ENCODE measurements at regions not wholly inside any gene's neighbourhood (a gene's known extent, or its start where the extent isn't known, plus 50 kb on each side); places are given as distances from the start of the nearest gene placed in this dataset.
"Not testable (repeated sequence)": the region's sequence is repeated elsewhere in the genome, so short reads cannot be mapped to it uniquely, and the experiment has no call there.

DNA sequence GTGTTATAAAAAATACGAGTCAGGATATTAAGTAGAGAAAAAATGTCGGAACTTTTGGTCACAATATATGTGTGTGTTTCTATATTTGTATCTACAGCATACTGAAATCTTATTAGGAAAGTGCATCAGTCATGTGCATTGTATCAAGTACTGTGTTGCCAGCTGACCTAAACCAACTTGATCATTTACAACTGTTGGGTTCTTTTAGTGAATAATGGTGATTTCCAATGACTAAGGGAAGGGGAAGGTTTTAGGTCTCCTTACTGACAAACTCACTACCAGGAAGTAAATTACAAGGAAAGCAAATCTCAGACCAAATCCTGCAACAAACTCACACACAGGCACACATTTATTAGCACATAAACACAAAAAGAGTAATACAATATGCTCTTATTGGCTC, 142.7 kb downstream of the TSEN15 start (continued):
- TF ChIP-seq, protein P1, sequence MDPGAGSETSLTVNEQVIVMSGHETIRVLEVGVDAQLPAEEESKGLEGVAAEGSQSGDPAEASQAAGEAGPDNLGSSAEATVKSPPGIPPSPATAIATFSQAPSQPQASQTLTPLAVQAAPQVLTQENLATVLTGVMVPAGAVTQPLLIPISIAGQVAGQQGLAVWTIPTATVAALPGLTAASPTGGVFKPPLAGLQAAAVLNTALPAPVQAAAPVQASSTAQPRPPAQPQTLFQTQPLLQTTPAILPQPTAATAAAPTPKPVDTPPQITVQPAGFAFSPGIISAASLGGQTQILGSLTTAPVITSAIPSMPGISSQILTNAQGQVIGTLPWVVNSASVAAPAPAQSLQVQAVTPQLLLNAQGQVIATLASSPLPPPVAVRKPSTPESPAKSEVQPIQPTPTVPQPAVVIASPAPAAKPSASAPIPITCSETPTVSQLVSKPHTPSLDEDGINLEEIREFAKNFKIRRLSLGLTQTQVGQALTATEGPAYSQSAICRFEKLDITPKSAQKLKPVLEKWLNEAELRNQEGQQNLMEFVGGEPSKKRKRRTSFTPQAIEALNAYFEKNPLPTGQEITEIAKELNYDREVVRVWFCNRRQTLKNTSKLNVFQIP (CRISPR knock-in tag; IDR thresholded peaks at IDR 0.05; ENCODE audit: borderline replicate concordance, low read depth), result no peak
- no peak for TF ChIP-seq PPARA (CRISPR knock-in tag; IDR thresholded peaks at IDR 0.05; ENCODE audit: borderline replicate concordance)

GRCh38 chr1:184195722-184196121, 144.2 kb downstream of the TSEN15 start:
- not testable (repeated sequence) for ATAC-seq

GRCh38 chr1:184197831-184198230, 146.3 kb downstream of the TSEN15 start:
- TF ChIP-seq BACH2 (CRISPR knock-in tag; IDR thresholded peaks at IDR 0.05; ENCODE audit: borderline replicate concordance), result no peak
- TF ChIP-seq, protein P1 (CRISPR knock-in tag; IDR thresholded peaks at IDR 0.05; ENCODE audit: borderline replicate concordance, low read depth), result no peak
- no peak for ATAC-seq

- TF ChIP-seq, protein P2, sequence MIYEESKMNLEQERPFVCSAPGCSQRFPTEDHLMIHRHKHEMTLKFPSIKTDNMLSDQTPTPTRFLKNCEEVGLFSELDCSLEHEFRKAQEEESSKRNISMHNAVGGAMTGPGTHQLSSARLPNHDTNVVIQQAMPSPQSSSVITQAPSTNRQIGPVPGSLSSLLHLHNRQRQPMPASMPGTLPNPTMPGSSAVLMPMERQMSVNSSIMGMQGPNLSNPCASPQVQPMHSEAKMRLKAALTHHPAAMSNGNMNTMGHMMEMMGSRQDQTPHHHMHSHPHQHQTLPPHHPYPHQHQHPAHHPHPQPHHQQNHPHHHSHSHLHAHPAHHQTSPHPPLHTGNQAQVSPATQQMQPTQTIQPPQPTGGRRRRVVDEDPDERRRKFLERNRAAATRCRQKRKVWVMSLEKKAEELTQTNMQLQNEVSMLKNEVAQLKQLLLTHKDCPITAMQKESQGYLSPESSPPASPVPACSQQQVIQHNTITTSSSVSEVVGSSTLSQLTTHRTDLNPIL (CRISPR knock-in tag; IDR thresholded peaks at IDR 0.05; ENCODE audit: low read depth), result no peak
- TF ChIP-seq, protein P3, sequence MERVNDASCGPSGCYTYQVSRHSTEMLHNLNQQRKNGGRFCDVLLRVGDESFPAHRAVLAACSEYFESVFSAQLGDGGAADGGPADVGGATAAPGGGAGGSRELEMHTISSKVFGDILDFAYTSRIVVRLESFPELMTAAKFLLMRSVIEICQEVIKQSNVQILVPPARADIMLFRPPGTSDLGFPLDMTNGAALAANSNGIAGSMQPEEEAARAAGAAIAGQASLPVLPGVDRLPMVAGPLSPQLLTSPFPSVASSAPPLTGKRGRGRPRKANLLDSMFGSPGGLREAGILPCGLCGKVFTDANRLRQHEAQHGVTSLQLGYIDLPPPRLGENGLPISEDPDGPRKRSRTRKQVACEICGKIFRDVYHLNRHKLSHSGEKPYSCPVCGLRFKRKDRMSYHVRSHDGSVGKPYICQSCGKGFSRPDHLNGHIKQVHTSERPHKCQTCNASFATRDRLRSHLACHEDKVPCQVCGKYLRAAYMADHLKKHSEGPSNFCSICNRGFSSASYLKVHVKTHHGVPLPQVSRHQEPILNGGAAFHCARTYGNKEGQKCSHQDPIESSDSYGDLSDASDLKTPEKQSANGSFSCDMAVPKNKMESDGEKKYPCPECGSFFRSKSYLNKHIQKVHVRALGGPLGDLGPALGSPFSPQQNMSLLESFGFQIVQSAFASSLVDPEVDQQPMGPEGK (CRISPR knock-in tag; IDR thresholded peaks at IDR 0.05; ENCODE audit: borderline replicate concordance), result no peak
- ATAC-seq, result no peak
These were observed 147.5 kb downstream of the TSEN15 start for GRCh38 chr1:184199036-184199435.

DNA sequence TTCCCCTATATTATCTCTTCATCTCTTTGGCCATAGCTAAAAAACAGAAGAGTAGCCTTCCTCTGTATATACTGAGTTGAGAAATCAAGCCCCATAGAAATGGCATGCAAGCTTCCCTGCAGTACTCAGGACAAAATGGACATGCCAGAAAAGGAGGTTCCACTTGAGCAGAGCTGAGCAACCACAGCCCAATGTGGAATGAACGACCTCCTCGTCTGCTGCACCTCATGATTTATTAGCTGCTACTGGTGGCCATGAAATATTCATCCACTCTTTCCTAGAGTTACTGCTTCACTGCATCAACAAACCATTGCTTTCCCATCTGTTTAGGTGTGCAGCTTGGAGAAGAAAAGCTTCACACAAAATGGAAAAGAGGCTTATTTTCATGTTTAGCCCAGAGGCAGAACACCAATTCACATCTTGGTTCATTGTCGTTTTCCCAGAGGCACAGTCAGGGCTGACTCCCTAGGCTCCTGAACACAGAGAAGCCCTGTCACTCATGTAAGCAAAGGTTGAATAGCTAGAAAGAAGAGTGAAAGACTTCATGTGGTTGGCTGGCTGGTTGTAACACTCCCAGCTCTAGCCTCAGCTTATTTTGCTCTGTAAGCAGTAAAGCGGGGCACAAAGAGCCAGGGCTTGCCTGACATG, 148.0 kb downstream of the TSEN15 start:
- TF ChIP-seq, protein P3 (CRISPR knock-in tag; IDR thresholded peaks at IDR 0.05; ENCODE audit: borderline replicate concordance), result no peak
- TF ChIP-seq RARB (CRISPR knock-in tag; IDR thresholded peaks at IDR 0.05) (no peak), ZNF70 (CRISPR knock-in tag; IDR thresholded peaks at IDR 0.05) (no peak), TSHZ2 (CRISPR knock-in tag; IDR thresholded peaks at IDR 0.05) (no peak), SNAI2 (CRISPR knock-in tag; IDR thresholded peaks at IDR 0.05) (no peak)
- no peak for ATAC-seq

DNA sequence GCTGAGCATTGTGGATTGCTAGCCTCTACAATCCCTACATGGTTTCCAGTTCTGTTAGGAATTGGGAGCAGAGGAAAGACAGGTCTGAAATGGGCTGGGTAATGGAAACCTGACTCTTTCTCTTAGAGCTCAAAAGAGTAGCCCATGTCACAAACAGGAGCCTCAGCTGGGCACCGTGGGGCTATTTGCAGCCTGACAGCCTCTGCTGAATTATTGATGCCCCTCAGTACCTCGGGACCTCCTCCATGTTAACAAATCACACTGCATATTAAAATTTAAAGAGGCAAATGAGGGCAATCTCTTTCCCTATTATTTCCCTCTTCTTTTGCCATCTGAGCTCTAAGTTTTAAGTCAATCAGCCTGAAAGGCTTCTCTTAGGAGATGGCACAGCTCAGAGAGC, 157.1 kb downstream of the TSEN15 start:
- ATAC-seq, result no peak
- TF ChIP-seq RARB (CRISPR knock-in tag; IDR thresholded peaks at IDR 0.05), result no peak
- TF ChIP-seq ZNF70 (CRISPR knock-in tag; IDR thresholded peaks at IDR 0.05), result no peak
- TF ChIP-seq, protein P1 (CRISPR knock-in tag; IDR thresholded peaks at IDR 0.05; ENCODE audit: borderline replicate concordance, low read depth), result no peak
- no peak for TF ChIP-seq TOX (CRISPR knock-in tag; IDR thresholded peaks at IDR 0.05; ENCODE audit: borderline replicate concordance)
- TF ChIP-seq CSDC2 (CRISPR knock-in tag; IDR thresholded peaks at IDR 0.05), result no peak
- TF ChIP-seq SNAI2 (CRISPR knock-in tag; IDR thresholded peaks at IDR 0.05), result no peak
- TF ChIP-seq TCF4 (CRISPR knock-in tag; IDR thresholded peaks at IDR 0.05; ENCODE audit: borderline replicate concordance), result no peak
- TF ChIP-seq OSR1 (CRISPR knock-in tag; IDR thresholded peaks at IDR 0.05), result no peak
- no peak for TF ChIP-seq ZFP3 (CRISPR knock-in tag; IDR thresholded peaks at IDR 0.05)
- TF ChIP-seq GLIS3 (CRISPR knock-in tag; IDR thresholded peaks at IDR 0.05), result no peak
- TF ChIP-seq, protein P4, sequence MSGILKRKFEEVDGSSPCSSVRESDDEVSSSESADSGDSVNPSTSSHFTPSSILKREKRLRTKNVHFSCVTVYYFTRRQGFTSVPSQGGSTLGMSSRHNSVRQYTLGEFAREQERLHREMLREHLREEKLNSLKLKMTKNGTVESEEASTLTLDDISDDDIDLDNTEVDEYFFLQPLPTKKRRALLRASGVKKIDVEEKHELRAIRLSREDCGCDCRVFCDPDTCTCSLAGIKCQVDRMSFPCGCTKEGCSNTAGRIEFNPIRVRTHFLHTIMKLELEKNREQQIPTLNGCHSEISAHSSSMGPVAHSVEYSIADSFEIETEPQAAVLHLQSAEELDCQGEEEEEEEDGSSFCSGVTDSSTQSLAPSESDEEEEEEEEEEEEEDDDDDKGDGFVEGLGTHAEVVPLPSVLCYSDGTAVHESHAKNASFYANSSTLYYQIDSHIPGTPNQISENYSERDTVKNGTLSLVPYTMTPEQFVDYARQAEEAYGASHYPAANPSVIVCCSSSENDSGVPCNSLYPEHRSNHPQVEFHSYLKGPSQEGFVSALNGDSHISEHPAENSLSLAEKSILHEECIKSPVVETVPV (CRISPR knock-in tag; IDR thresholded peaks at IDR 0.05), result no peak

All from SK-N-SH treated with all-trans-retinoic acid at 6 μM for 48 hours (cell line).